GM12875 (cell line): ENCODE measurements at regions not wholly inside any gene's neighbourhood (a gene's known extent, or its start where the extent isn't known, plus 50 kb on each side); places are given as distances from the start of the nearest gene placed in this dataset.

ENCODE experiments used
- H3K4me3 ChIP-seq: one replicate; pipeline ENCODE4 v1.5.1; 2011; ENCODE audit warnings: low read depth, low read length, control low read depth
- TF ChIP-seq, protein P1 (sequence below): IDR thresholded peaks from 2 replicates; pipeline ENCODE4 v1.5.1; 2011; ENCODE audit warnings: low read depth, mild to moderate bottlenecking, control low read depth, inconsistent platforms, low read length, moderate library complexity, borderline replicate concordance; ENCODE audit not compliant: insufficient read depth

- TF ChIP-seq, protein P1, sequence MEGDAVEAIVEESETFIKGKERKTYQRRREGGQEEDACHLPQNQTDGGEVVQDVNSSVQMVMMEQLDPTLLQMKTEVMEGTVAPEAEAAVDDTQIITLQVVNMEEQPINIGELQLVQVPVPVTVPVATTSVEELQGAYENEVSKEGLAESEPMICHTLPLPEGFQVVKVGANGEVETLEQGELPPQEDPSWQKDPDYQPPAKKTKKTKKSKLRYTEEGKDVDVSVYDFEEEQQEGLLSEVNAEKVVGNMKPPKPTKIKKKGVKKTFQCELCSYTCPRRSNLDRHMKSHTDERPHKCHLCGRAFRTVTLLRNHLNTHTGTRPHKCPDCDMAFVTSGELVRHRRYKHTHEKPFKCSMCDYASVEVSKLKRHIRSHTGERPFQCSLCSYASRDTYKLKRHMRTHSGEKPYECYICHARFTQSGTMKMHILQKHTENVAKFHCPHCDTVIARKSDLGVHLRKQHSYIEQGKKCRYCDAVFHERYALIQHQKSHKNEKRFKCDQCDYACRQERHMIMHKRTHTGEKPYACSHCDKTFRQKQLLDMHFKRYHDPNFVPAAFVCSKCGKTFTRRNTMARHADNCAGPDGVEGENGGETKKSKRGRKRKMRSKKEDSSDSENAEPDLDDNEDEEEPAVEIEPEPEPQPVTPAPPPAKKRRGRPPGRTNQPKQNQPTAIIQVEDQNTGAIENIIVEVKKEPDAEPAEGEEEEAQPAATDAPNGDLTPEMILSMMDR, result no peak
- H3K4me3 ChIP-seq, result no peak overlapping the region
Observed at GRCh38 chr10:124265391-124265745, 153.4 kb downstream of the OAT start.

DNA sequence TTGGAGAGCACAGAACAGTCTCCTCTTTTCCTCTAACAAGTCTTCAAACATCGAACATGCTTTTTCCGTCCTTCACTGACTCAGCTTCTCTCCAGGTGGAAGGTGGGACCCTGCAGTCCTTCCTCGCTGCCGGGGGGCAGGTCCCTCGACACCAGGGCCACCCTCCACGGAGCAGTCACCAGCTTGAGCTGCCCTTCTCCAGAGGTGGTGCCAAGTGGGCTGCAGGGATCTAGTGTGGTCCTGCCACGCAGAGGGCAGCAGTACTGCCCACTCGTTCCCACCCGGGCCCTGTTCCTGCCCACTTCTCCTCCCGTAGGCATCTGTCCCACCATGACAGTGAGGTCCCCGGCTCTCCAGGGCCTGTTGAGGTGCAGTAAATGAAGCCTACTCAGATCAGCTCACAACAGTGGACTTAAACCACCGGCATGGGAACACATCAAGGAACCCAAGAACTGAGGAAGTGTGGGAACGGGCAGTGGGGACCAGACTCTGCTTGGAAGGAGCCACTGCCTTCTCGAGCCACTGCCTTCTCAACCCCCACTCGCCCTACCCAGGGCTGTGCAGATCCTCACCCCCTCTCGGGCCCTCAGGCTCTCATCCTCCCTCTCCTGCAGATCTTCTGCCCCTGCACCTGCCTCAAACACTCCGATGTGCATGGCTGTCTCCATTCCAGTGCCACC is 153.9 kb downstream of the OAT start:
- no peak overlapping the region for H3K4me3 ChIP-seq
- TF ChIP-seq, protein P1, result no peak

DNA sequence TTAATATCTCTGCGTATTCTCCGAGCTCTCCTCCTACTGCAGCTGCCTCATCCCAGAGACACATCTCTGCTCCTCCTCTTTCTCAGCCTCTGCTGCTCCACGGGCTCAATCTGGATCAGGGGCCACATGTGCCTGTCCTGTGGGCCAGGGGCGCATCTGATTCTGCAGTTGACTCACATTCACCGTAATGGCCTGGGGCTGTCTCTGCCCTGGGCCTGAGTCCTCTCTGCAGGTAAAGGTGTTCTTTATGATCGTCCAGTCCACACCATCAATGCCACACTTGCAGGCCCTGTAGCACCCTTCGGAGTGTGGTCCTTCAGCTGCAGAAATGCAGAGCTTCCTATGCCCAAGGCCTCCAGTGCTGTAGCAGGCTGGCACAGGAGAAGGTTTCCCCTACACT is 154.5 kb downstream of the OAT start:
- TF ChIP-seq, protein P1, result no peak
- no peak overlapping the region for H3K4me3 ChIP-seq

- TF ChIP-seq, protein P1, result no peak
- no peak overlapping the region for H3K4me3 ChIP-seq
Observed at GRCh38 chr10:124263726-124264125, 155.0 kb downstream of the OAT start.

- TF ChIP-seq, protein P1, result no peak
- no peak overlapping the region for H3K4me3 ChIP-seq
Observed at GRCh38 chr10:124262971-124263370, 155.8 kb downstream of the OAT start.

- TF ChIP-seq, protein P1, result no peak
- no peak overlapping the region for H3K4me3 ChIP-seq
Observed at GRCh38 chr10:124262234-124262865, 156.4 kb downstream of the OAT start.

GRCh38 chr10:124259139-124259825 is 159.4 kb downstream of the OAT start:
- H3K4me3 ChIP-seq, result no peak overlapping the region
- TF ChIP-seq, protein P1, result no peak
